Neural crest cell (in vitro differentiated cells): ENCODE measurements at regions not wholly inside any gene's neighbourhood (a gene's known extent, or its start where the extent isn't known, plus 50 kb on each side); places are given as distances from the start of the nearest gene placed in this dataset.

Experiments
- DNase-seq: peaks from one replicate; pipeline ENCODE4 v3.0.0; 2021; ENCODE audit warnings: low read depth, mixed read lengths, low spot score
- H3K27ac Mint-ChIP-seq: one replicate; pipeline ENCODE4 v1.8.0; 2021; ENCODE audit warnings: mild to moderate bottlenecking, mixed read lengths; ENCODE audit not compliant: unreplicated experiment
- H3K27me3 Mint-ChIP-seq: 2 replicates; pipeline ENCODE4 v1.8.0; 2021; ENCODE audit warnings: low read depth, mild to moderate bottlenecking, mixed read lengths
- H3K36me3 Mint-ChIP-seq: 2 replicates; pipeline ENCODE4 v1.8.0; 2021; ENCODE audit warnings: low read depth, mild to moderate bottlenecking, mixed read lengths
- H3K4me1 Mint-ChIP-seq: 2 replicates; pipeline ENCODE4 v1.8.0; 2021; ENCODE audit warnings: mixed read lengths
- H3K4me3 Mint-ChIP-seq: one replicate; pipeline ENCODE4 v1.8.0; 2021; ENCODE audit warnings: mild to moderate bottlenecking, mixed read lengths
- H3K9me3 Mint-ChIP-seq: 2 replicates; pipeline ENCODE4 v1.8.0; 2021; ENCODE audit warnings: mixed read lengths
- CTCF ChIP-seq: fragments of 200-600 bp; sonication (generic); conservative IDR thresholded peaks from 2 replicates; pipeline ENCODE4 v1.5.0; 2021; ENCODE audit warnings: antibody characterized with exemption, mild to moderate bottlenecking

- TF ChIP-seq CTCF, result no peak
Observed at GRCh38 chr11:10371926-10372641, 67.2 kb downstream of the ADM start.

GRCh38 chr11:10373340-10373739, 68.5 kb downstream of the ADM start:
- no peaks in the 10 kb centered on the region for H3K36me3 Mint-ChIP-seq
- TF ChIP-seq CTCF, result no peak
- no peak overlapping the region for H3K27ac Mint-ChIP-seq
- no peak for DNase-seq
- H3K4me1 Mint-ChIP-seq, result peaks cover 3% of the 10 kb centered on the region
- H3K27me3 Mint-ChIP-seq, result peaks cover under 1% of the 10 kb centered on the region
- no peak overlapping the region for H3K4me3 Mint-ChIP-seq
- H3K9me3 Mint-ChIP-seq, result no peaks in the 10 kb centered on the region

More at GRCh38 chr11:10371926-10372641, 67.2 kb downstream of the ADM start:
- peaks cover 4% of the 10 kb centered on the region for H3K9me3 Mint-ChIP-seq
- DNase-seq, result no peak
- H3K27ac Mint-ChIP-seq, result no peak overlapping the region
- peaks cover 3% of the 10 kb centered on the region for H3K4me1 Mint-ChIP-seq
- no peaks in the 10 kb centered on the region for H3K27me3 Mint-ChIP-seq
- no peak overlapping the region for H3K4me3 Mint-ChIP-seq
- H3K36me3 Mint-ChIP-seq, result no peaks in the 10 kb centered on the region

DNA sequence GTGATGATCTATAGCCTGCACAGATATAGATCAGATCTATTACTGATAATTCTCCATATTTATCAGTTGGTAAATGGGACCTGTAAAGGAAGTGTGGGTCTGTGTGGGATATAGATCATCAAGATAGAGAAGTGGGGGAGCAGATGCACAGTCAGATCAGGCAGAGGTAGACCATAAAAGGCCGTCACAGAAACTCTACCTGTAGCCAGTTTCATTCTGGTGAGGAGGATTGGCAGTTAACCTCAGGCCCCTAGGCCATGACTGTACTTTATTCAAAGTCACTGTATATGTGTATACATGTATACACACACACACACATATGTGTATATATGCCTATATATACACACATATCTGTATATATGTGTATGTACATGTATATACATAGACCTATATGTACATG, 69.1 kb downstream of the ADM start:
- no peak for DNase-seq
- no peaks in the 10 kb centered on the region for H3K9me3 Mint-ChIP-seq
- H3K4me3 Mint-ChIP-seq, result no peak overlapping the region
- H3K27ac Mint-ChIP-seq, result no peak overlapping the region
- peaks cover 3% of the 10 kb centered on the region for H3K4me1 Mint-ChIP-seq
- TF ChIP-seq CTCF, result no peak
- peaks cover 3% of the 10 kb centered on the region for H3K27me3 Mint-ChIP-seq
- no peaks in the 10 kb centered on the region for H3K36me3 Mint-ChIP-seq

DNA sequence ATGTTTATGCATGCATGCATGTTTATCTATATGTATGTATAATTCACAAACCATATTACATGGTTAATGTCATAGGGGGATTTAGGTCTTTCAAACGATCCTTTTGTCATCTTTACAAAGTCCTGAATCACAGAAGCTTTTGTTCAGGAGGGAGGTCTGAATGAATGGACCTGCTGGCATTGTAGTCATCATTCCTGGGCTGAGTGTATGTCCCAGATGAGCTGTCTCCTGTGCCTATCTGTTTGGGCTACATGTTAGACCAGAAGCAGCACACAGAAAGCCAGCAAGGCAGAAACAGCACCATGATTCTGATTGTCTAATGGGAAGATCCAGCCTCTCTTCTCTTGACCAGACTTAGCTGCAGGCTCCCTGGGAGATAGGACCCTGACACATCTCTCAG, 69.5 kb downstream of the ADM start:
- no peaks in the 10 kb centered on the region for H3K36me3 Mint-ChIP-seq
- H3K4me3 Mint-ChIP-seq, result no peak overlapping the region
- H3K27ac Mint-ChIP-seq, result no peak overlapping the region
- no peak for DNase-seq
- H3K4me1 Mint-ChIP-seq, result peaks cover 3% of the 10 kb centered on the region
- TF ChIP-seq CTCF, result no peak
- no peaks in the 10 kb centered on the region for H3K9me3 Mint-ChIP-seq
- H3K27me3 Mint-ChIP-seq, result peaks cover 3% of the 10 kb centered on the region

GRCh38 chr11:10375280-10375971, 70.6 kb downstream of the ADM start:
- Mint-ChIP-seq H3K27me3 (peaks cover 3% of the 10 kb centered on the region), H3K4me3 (no peak overlapping the region), H3K36me3 (no peaks in the 10 kb centered on the region), H3K27ac (no peak overlapping the region), H3K9me3 (no peaks in the 10 kb centered on the region), H3K4me1 (peaks cover 3% of the 10 kb centered on the region)
- TF ChIP-seq CTCF, result no peak
- no peak for DNase-seq
